Nephron progenitor cell (in vitro differentiated cells): ENCODE measurements at regions not wholly inside any gene's neighbourhood (a gene's known extent, or its start where the extent isn't known, plus 50 kb on each side); places are given as distances from the start of the nearest gene placed in this dataset.

ENCODE experiments used
- DNase-seq: peaks from one replicate; pipeline ENCODE4 v3.0.0; 2021
- H3K27ac Mint-ChIP-seq: 2 replicates; pipeline ENCODE4 v1.8.0; 2021; ENCODE audit warnings: mild to moderate bottlenecking, moderate library complexity, mixed read lengths
- H3K27me3 Mint-ChIP-seq: 2 replicates; pipeline ENCODE4 v1.8.0; 2021; ENCODE audit warnings: mild to moderate bottlenecking, low read depth, mixed read lengths; ENCODE audit not compliant: poor library complexity
- H3K36me3 Mint-ChIP-seq: 2 replicates; pipeline ENCODE4 v1.8.0; 2021; ENCODE audit warnings: low read depth, mixed read lengths
- H3K4me1 Mint-ChIP-seq: 2 replicates; pipeline ENCODE4 v1.8.0; 2021; ENCODE audit warnings: mixed read lengths
- H3K4me3 Mint-ChIP-seq: 2 replicates; pipeline ENCODE4 v1.8.0; 2021; ENCODE audit warnings: mild to moderate bottlenecking, moderate library complexity, mixed read lengths
- H3K9me3 Mint-ChIP-seq: 2 replicates; pipeline ENCODE4 v1.8.0; 2021; ENCODE audit warnings: mild to moderate bottlenecking, moderate library complexity, mixed read lengths
- TF ChIP-seq, protein P1 (sequence below): fragments of 200-600 bp; sonication (generic); IDR thresholded peaks from 2 replicates; pipeline ENCODE4 v1.5.0; 2021; ENCODE audit warnings: antibody characterized with exemption

DNA sequence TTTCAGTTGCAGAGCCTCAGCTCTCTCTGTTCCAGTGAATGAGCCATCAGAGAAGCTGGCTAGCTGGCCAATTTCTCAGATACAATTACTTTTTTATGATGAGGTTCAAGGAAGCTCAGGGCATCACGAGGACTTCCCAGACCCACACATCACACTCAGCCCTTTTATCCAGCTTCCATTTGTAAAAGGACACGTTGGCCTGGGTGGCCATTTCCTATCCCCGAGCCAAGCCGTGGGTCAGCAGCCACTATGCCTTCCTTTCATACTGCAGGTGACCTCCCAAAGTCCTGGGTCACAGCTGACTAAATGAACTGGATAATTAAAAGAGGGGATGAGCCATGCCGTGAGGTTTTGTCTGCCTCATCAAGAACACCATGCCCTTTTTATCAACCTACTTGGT, 236.9 kb upstream of the PPARGC1A start:
- peaks cover 15% of the 10 kb centered on the region for H3K27me3 Mint-ChIP-seq
- no peaks in the 10 kb centered on the region for H3K36me3 Mint-ChIP-seq
- H3K9me3 Mint-ChIP-seq, result no peaks in the 10 kb centered on the region
- DNase-seq, result no peak
- TF ChIP-seq, protein P1, sequence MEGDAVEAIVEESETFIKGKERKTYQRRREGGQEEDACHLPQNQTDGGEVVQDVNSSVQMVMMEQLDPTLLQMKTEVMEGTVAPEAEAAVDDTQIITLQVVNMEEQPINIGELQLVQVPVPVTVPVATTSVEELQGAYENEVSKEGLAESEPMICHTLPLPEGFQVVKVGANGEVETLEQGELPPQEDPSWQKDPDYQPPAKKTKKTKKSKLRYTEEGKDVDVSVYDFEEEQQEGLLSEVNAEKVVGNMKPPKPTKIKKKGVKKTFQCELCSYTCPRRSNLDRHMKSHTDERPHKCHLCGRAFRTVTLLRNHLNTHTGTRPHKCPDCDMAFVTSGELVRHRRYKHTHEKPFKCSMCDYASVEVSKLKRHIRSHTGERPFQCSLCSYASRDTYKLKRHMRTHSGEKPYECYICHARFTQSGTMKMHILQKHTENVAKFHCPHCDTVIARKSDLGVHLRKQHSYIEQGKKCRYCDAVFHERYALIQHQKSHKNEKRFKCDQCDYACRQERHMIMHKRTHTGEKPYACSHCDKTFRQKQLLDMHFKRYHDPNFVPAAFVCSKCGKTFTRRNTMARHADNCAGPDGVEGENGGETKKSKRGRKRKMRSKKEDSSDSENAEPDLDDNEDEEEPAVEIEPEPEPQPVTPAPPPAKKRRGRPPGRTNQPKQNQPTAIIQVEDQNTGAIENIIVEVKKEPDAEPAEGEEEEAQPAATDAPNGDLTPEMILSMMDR, result no peak
- no peak overlapping the region for H3K27ac Mint-ChIP-seq
- peaks cover 10% of the 10 kb centered on the region for H3K4me1 Mint-ChIP-seq
- H3K4me3 Mint-ChIP-seq, result no peak overlapping the region

DNA sequence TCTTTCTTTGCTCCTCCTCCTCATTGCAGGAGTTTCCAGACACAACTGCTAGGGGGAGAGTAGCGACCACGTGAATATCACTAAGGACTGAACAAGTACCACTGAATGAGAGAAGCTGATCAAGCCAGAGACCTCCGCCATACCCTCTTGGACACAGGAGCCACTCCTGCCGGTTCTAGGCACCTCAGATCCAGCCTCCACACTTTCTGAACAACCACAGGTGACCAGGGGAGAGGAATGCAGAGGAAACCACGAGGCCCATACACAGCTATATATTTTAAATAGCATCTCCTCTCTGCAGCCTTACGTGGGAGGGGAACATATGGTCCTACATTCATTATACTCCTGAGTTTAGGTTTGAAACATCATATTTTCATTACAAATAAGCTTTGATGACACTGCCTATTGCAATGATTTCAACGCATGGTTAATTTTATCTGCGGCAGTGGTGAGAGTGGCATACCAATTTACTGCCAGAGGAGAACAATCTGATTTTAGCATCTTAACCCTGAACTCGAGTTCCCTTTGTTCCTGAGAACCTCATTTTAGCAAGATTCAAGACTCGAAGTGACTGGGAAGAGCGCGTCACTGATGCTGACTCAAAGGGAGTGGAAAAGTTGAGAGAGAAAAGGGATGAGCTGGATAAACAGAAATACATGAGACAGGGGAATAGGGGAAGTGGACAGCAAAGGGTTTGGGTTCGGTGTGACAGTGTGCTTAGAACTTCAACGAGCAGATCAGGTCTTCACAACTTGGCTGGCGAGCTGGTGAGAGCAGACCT, 231.7 kb upstream of the PPARGC1A start:
- H3K4me1 Mint-ChIP-seq, result peaks cover 17% of the 10 kb centered on the region
- no peak overlapping the region for H3K27ac Mint-ChIP-seq
- no peaks in the 10 kb centered on the region for H3K36me3 Mint-ChIP-seq
- no peaks in the 10 kb centered on the region for H3K9me3 Mint-ChIP-seq
- DNase-seq, result no peak
- peaks cover 11% of the 10 kb centered on the region for H3K27me3 Mint-ChIP-seq
- H3K4me3 Mint-ChIP-seq, result no peak overlapping the region
- TF ChIP-seq, protein P1, result no peak

DNA sequence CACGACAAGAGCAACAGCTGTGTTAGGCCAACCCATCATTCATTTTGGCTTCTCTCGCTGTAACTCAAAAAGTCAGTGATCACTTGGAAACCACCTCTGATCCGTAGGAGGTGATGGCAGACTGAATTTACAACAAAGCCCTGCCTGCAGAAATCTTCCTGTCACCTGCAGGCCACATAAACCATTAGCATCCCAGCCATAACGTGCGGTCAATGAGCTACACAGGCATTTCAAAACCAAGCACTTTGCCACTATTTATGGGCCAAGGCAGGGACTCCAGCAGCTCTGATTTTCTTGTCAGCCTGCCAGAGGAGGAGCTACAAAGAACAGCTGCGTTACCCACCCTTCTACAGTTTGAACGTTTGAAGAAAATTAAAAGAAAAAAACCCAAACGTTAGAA, 228.1 kb upstream of the PPARGC1A start:
- H3K27ac Mint-ChIP-seq, result no peak overlapping the region
- H3K36me3 Mint-ChIP-seq, result no peaks in the 10 kb centered on the region
- peaks cover 7% of the 10 kb centered on the region for H3K9me3 Mint-ChIP-seq
- TF ChIP-seq, protein P1, result no peak
- H3K27me3 Mint-ChIP-seq, result no peaks in the 10 kb centered on the region
- H3K4me3 Mint-ChIP-seq, result no peak overlapping the region
- peaks cover 13% of the 10 kb centered on the region for H3K4me1 Mint-ChIP-seq
- DNase-seq, result no peak

DNA sequence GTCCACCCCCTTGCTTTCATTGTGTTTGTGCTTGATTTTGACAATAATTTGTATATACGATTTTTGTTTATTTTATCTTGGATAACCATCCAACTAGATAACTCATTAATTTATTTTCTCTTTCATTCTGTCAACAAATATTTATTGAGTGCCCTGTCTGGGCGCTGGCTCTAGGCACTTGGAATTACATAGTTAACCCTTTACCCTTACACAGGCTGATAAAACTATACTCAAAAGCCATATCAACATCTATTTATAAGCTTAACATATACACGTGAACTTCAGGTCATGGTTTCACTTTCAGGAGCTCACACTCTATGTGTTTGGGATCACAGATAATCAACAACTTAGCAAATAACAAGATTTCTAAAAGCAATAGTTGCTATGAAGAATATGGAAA, 226.3 kb upstream of the PPARGC1A start:
- DNase-seq, result no peak
- H3K4me1 Mint-ChIP-seq, result peaks cover 13% of the 10 kb centered on the region
- H3K27ac Mint-ChIP-seq, result no peak overlapping the region
- H3K36me3 Mint-ChIP-seq, result no peaks in the 10 kb centered on the region
- H3K9me3 Mint-ChIP-seq, result peaks cover 8% of the 10 kb centered on the region
- H3K4me3 Mint-ChIP-seq, result no peak overlapping the region
- H3K27me3 Mint-ChIP-seq, result no peaks in the 10 kb centered on the region
- TF ChIP-seq, protein P1, result no peak

DNA sequence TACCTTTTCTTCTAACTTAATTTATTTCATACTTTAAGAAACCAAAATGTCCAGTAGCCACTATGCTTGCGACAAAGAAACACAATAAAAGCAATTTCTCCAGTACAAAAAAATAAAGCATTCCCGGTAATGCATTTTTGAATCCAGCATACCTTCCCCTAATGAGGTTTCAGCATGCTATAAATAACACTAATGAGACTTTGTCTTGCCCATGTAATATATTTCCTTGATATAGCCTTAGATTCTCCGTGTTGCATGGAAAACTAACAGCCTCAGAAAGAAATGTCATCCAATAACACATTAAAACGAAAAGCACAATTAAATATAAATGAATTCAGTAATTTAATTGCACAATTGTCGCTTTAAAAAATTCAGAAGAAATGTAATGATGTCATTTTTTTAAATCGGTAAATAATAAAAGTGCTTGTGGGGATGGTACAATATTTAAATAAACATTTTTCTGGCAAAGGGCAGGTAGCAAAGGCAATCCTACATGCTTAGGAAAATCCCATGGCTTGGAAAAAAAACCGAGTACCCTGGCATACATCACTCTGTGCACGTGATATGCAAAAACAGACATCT, 225.2 kb upstream of the PPARGC1A start:
- peaks cover under 1% of the 10 kb centered on the region for H3K27me3 Mint-ChIP-seq
- no peak overlapping the region for H3K27ac Mint-ChIP-seq
- peaks cover 8% of the 10 kb centered on the region for H3K9me3 Mint-ChIP-seq
- DNase-seq, result no peak
- H3K4me1 Mint-ChIP-seq, result peaks cover 13% of the 10 kb centered on the region
- no peaks in the 10 kb centered on the region for H3K36me3 Mint-ChIP-seq
- TF ChIP-seq, protein P1, result no peak
- H3K4me3 Mint-ChIP-seq, result no peak overlapping the region

DNA sequence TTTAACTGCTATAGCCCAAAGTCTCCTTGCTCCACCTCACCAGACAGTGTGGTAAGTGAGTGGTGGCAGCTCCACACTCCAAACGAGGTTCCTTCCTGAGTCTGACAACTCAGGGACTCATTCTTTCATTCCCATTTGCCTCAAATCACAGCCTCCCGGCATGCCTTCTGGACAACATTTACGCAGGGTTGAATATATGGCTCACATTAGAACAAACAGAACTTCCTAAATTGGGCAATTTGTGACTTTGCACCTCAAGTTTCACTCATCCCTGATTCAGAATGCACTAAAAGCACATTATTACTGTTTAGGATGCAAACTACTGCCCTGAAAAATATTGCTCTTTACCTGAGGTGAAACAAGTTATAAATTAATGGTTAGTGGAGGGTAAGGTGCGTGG, 224.6 kb upstream of the PPARGC1A start:
- H3K27me3 Mint-ChIP-seq, result peaks cover 4% of the 10 kb centered on the region
- peaks cover 8% of the 10 kb centered on the region for H3K9me3 Mint-ChIP-seq
- peaks cover 8% of the 10 kb centered on the region for H3K4me1 Mint-ChIP-seq
- TF ChIP-seq, protein P1, result no peak
- H3K27ac Mint-ChIP-seq, result no peak overlapping the region
- H3K4me3 Mint-ChIP-seq, result no peak overlapping the region
- no peak for DNase-seq
- H3K36me3 Mint-ChIP-seq, result no peaks in the 10 kb centered on the region
